GM12874 (cell line): ENCODE measurements at regions not wholly inside any gene's neighbourhood (a gene's known extent, or its start where the extent isn't known, plus 50 kb on each side); places are given as distances from the start of the nearest gene placed in this dataset.

Source experiments
- CTCF ChIP-seq: IDR thresholded peaks from 2 replicates; pipeline ENCODE4 v1.5.1; 2011; ENCODE audit warnings: low read depth, mild to moderate bottlenecking, control low read depth, low read length, moderate library complexity; ENCODE audit not compliant: insufficient read depth

GRCh38 chr6:159493231-159493897 is 199.7 kb downstream of the SOD2 start:
- no peak for TF ChIP-seq CTCF

- TF ChIP-seq CTCF, result no peak
Observed at GRCh38 chr6:159490298-159490937, 202.6 kb downstream of the SOD2 start.

GRCh38 chr6:159487636-159488035 is 205.4 kb downstream of the SOD2 start:
- no peak for TF ChIP-seq CTCF

- no peak for TF ChIP-seq CTCF
Observed at GRCh38 chr6:159483259-159483658, 209.8 kb downstream of the SOD2 start.

GRCh38 chr6:159481897-159482296 is 211.1 kb downstream of the SOD2 start:
- no peak for TF ChIP-seq CTCF

GRCh38 chr6:159480471-159480870 is 212.6 kb downstream of the SOD2 start:
- TF ChIP-seq CTCF, result no peak

- TF ChIP-seq CTCF, result no peak
Observed at GRCh38 chr6:159479146-159479545, 213.9 kb downstream of the SOD2 start.
